Right lobe of liver (tissue), 4 donors: ENCODE measurements at regions not wholly inside any gene's neighbourhood (a gene's known extent, or its start where the extent isn't known, plus 50 kb on each side); places are given as distances from the start of the nearest gene placed in this dataset.

Source experiments
- POLR2A ChIP-seq: fragments of 450-650 bp; IDR thresholded peaks from one replicate; pipeline ENCODE4 v1.6.1; 2017; ENCODE audit warnings: antibody characterized with exemption, mild to moderate bottlenecking
- TF ChIP-seq, protein P1 (sequence below), 4 donors: fragments of 200-600 bp in 3 of 4; fragments of 450-650 bp in 1 of 4; IDR thresholded peaks; one replicate each; pipeline versions ENCODE4 v1.5.1 to v1.8.0; 2016 to 2022; ENCODE audit warnings: antibody characterized with exemption in 4 of 4, mild to moderate bottlenecking in 2 of 4
- donor health status: DM: no; HTN: no; CAD: no.
- donor health status: DM: no; HTN: no; CAD: no.
- donor health status: DM: no; HTN: yes; CAD: no.

DNA sequence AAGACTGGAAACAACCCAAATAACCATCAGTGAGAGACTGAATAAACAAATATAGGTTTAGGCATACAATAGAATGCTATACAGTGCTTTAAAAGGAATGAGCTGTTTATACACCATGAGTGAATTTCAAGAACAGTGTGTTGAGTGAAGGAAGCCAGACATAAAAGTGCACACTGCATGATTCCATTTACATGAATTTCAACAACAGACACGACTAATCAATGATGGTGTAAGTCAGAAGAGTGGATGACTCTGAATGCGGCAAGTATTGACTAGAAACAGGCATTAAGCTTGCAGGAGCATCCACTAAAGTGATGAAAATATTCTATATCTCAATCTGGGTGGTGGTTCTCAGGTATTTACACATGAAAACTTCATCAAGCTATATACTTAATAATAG, 142.7 kb upstream of the SLC39A10 start:
- TF ChIP-seq, protein P1, sequence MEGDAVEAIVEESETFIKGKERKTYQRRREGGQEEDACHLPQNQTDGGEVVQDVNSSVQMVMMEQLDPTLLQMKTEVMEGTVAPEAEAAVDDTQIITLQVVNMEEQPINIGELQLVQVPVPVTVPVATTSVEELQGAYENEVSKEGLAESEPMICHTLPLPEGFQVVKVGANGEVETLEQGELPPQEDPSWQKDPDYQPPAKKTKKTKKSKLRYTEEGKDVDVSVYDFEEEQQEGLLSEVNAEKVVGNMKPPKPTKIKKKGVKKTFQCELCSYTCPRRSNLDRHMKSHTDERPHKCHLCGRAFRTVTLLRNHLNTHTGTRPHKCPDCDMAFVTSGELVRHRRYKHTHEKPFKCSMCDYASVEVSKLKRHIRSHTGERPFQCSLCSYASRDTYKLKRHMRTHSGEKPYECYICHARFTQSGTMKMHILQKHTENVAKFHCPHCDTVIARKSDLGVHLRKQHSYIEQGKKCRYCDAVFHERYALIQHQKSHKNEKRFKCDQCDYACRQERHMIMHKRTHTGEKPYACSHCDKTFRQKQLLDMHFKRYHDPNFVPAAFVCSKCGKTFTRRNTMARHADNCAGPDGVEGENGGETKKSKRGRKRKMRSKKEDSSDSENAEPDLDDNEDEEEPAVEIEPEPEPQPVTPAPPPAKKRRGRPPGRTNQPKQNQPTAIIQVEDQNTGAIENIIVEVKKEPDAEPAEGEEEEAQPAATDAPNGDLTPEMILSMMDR (IDR thresholded peaks at IDR 0.05), result no peak
- no peak for TF ChIP-seq POLR2A
